ENCODE measurements at regions not wholly inside any gene's neighbourhood (a gene's known extent, or its start where the extent isn't known, plus 50 kb on each side); places are given as distances from the start of the nearest gene placed in this dataset.

DNA sequence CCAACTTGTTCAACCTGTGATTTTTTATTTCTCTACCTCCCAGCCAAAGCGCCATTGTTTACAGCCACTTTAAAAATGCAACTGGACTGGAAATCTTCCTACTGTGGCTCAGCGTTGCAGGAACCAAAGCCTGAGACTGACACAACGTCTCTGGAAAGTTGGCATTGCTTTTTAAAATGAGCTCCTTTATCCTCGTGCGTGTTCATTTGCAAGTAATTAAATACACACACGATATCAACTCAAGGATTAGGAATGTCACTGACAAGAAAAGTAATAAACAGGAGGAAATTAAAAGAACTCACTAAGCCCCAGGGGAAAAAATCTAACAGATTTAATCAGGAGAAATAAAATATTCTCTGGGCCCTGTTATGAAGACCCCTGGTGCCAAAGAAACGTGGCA, 184.6 kb upstream of the IRS2 start:
- TF ChIP-seq, protein P1, sequence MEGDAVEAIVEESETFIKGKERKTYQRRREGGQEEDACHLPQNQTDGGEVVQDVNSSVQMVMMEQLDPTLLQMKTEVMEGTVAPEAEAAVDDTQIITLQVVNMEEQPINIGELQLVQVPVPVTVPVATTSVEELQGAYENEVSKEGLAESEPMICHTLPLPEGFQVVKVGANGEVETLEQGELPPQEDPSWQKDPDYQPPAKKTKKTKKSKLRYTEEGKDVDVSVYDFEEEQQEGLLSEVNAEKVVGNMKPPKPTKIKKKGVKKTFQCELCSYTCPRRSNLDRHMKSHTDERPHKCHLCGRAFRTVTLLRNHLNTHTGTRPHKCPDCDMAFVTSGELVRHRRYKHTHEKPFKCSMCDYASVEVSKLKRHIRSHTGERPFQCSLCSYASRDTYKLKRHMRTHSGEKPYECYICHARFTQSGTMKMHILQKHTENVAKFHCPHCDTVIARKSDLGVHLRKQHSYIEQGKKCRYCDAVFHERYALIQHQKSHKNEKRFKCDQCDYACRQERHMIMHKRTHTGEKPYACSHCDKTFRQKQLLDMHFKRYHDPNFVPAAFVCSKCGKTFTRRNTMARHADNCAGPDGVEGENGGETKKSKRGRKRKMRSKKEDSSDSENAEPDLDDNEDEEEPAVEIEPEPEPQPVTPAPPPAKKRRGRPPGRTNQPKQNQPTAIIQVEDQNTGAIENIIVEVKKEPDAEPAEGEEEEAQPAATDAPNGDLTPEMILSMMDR (IDR thresholded peaks at IDR 0.05): no peak
- TF ChIP-seq POLR2A (IDR thresholded peaks at IDR 0.05): no peak

Measured in body of pancreas (tissue), 4 donors.